HG02840 (cell line): ENCODE measurements at regions not wholly inside any gene's neighbourhood (a gene's known extent, or its start where the extent isn't known, plus 50 kb on each side); places are given as distances from the start of the nearest gene placed in this dataset.

Source experiments
- ATAC-seq: cut with Tn5 transposase; IDR thresholded peaks from one replicate; pipeline ENCODE4 v1.9.1; 2021; ENCODE audit warnings: mild to moderate bottlenecking, moderate library complexity, moderate number of reproducible peaks; ENCODE audit not compliant: unreplicated experiment, low FRiP score

GRCh38 chrX:9147086-9147485 is 113.2 kb upstream of the FAM9B start:
- ATAC-seq, result no peak

- ATAC-seq, result no peak
Observed at GRCh38 chrX:9147726-9148125, 113.8 kb upstream of the FAM9B start.

- ATAC-seq, result no peak
Observed at GRCh38 chrX:9148615-9149399, 114.9 kb upstream of the FAM9B start.

GRCh38 chrX:9149501-9150245 is 115.7 kb upstream of the FAM9B start:
- ATAC-seq, result no peak

GRCh38 chrX:9151772-9152307 is 117.9 kb upstream of the FAM9B start:
- ATAC-seq, result no peak

GRCh38 chrX:9153300-9153699 is 119.4 kb upstream of the FAM9B start:
- ATAC-seq, result no peak

GRCh38 chrX:9158611-9159010 is 124.7 kb upstream of the FAM9B start:
- no peak for ATAC-seq

- no peak for ATAC-seq
Observed at GRCh38 chrX:9160698-9161329, 126.9 kb upstream of the FAM9B start.

- ATAC-seq, result no peak
Observed at GRCh38 chrX:9162698-9163097, 128.8 kb upstream of the FAM9B start.

GRCh38 chrX:9163214-9163709 is 129.3 kb upstream of the FAM9B start:
- no peak for ATAC-seq

GRCh38 chrX:9164086-9164485 is 130.2 kb upstream of the FAM9B start:
- ATAC-seq, result no peak

GRCh38 chrX:9164533-9165426 is 130.9 kb upstream of the FAM9B start:
- no peak for ATAC-seq

GRCh38 chrX:9166584-9166944 is 132.6 kb upstream of the FAM9B start:
- ATAC-seq, result no peak

- no peak for ATAC-seq
Observed at GRCh38 chrX:9171841-9172463, 138.0 kb upstream of the FAM9B start.

- ATAC-seq, result no peak
Observed at GRCh38 chrX:9172464-9172850, 138.5 kb upstream of the FAM9B start.

- no peak for ATAC-seq
Observed at GRCh38 chrX:9180623-9181022, 146.7 kb upstream of the FAM9B start.

- ATAC-seq, result no peak
Observed at GRCh38 chrX:9182041-9182440, 148.1 kb upstream of the FAM9B start.

GRCh38 chrX:9183481-9183880 is 149.6 kb upstream of the FAM9B start:
- no peak for ATAC-seq

GRCh38 chrX:9184211-9184610 is 150.3 kb upstream of the FAM9B start:
- no peak for ATAC-seq

GRCh38 chrX:9188117-9188516 is 154.2 kb upstream of the FAM9B start:
- no peak for ATAC-seq
